Upper lobe of left lung (tissue), 4 donors: ENCODE measurements at regions not wholly inside any gene's neighbourhood (a gene's known extent, or its start where the extent isn't known, plus 50 kb on each side); places are given as distances from the start of the nearest gene placed in this dataset.

Experiments used
- CTCF ChIP-seq, 6 experiments: fragments of 450-650 bp in 4 of 6; fragments of 200-600 bp in 2 of 6; sonication (generic) in 2 of 6; IDR thresholded peaks; one replicate each; pipeline ENCODE4 v1.5.1; 2016 to 2019; ENCODE audit warnings: antibody characterized with exemption in 6 of 6
- EP300 ChIP-seq, 4 donors: sonication (generic); formaldehyde crosslinking; IDR thresholded peaks; one replicate each; pipeline ENCODE4 v1.5.1; 2017; ENCODE audit warnings: antibody characterized with exemption in 4 of 4, control low read depth in 2 of 4
- POLR2A ChIP-seq, 4 donors: fragments of 450-650 bp; IDR thresholded peaks; one replicate each; pipeline ENCODE4 v1.5.1; 2016 to 2017; ENCODE audit warnings: antibody characterized with exemption in 4 of 4, mild to moderate bottlenecking in 2 of 4
- POLR2AphosphoS5 ChIP-seq, 2 donors: sonication (generic); formaldehyde crosslinking; IDR thresholded peaks; one replicate each; pipeline ENCODE4 v1.5.1; 2017; ENCODE audit warnings: antibody characterized with exemption in 2 of 2

DNA sequence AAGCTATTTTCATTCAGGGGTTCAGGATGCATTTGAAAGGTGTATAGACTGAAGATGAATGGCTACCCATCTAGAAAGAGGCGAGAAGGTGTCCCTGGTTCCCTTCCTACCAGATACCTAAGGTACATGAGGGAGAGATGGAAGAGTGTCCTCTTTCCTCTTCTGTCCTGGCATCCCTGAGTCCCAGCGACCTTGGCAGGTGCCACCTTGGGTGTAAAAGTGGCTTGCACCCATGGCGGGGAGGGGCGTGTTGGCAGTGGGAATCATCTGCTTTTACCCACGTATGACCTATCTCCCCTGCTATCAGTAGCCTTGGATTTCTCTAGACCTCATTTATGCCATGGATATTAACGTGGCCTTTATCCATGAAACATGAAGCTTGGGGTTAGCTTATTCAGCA, 1126.1 kb downstream of the KCNT2 start:
- no peak for TF ChIP-seq POLR2A (IDR thresholded peaks at IDR 0.05)
- no peak for TF ChIP-seq POLR2AphosphoS5 (IDR thresholded peaks at IDR 0.05)
- TF ChIP-seq CTCF (IDR thresholded peaks at IDR 0.05): no peak
- no peak for TF ChIP-seq EP300 (IDR thresholded peaks at IDR 0.05)
